ENCODE measurements at regions not wholly inside any gene's neighbourhood (a gene's known extent, or its start where the extent isn't known, plus 50 kb on each side); places are given as distances from the start of the nearest gene placed in this dataset.

DNA sequence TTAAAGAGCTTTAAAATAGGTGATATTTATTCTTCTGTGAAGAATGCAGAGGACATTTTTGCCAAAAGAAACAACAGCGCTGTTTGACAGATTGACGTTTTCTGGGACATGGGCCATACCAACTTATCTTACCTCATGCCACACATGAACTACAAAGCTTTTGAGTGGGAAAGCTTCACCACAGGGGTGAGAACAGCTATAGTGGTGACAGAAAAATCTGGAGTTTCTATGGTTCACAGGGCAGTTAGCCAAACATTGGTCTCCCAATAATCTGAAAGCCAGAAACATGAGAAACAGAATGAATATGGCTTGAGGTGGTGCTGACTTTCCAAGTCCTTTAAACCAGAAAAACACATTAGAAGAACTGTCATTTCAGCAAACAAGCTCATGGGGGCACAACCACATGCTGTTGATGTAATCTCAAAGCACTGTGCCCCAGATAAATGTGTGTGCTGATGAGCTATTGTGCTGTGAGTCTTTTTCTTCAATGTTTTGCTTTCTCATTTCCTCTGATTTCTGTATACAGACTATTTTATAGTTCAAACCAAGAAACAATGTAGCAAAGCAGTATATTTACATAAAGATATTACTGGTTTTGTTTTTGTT is 905.4 kb downstream of the SLC16A7 start:
- TF ChIP-seq CTCF (IDR thresholded peaks at IDR 0.05), result no peak
- TF ChIP-seq POLR2A (IDR thresholded peaks at IDR 0.05), result no peak
- no peak for TF ChIP-seq POLR2AphosphoS5 (IDR thresholded peaks at IDR 0.05)
- TF ChIP-seq EP300 (IDR thresholded peaks at IDR 0.05), result no peak

All from sigmoid colon (tissue), 4 donors.